ENCODE measurements at regions not wholly inside any gene's neighbourhood (a gene's known extent, or its start where the extent isn't known, plus 50 kb on each side); places are given as distances from the start of the nearest gene placed in this dataset.

DNA sequence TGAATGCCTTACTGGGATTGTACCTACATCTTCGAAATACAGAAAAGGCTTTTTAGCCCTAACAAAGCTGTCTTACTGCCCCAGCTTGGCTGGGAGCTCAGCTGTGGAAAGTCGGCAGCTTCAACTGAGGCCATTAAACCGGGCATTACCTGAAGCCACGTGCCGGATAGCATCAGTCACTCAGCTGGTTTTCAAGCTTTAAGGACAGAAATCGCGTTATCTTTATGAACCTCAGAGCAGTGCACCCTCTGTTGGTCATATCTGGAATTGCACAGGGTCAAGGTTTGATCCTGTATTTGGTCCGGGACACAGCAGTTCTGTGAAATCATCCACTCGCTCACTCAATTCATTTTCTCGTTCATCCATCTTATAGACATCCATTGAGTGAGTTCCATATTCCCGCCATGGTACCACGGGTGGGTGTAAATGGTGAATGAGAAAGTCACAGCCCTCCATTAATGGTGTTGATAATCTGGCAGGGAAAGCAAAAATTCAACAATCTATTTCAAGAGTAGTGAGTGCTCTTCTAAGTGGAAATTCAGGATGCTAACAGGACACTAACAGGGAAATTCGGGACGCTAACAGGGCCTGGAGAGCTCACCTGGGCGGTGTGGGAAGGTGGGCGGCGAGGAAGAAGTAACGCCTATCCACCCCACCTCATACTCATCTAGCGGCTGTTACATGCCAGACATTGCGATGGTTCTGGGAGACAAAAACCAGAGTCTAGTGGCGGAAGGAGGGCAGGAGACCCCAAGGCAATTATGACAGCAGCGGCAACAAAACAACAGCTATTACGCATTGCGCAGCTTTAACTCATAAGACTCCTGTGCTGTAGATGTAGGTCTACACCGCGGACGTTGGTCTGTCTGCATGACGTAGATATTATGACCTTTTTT lies 60.6 kb upstream of the TCL1A start:
- Histone ChIP-seq H3K4me1 (ENCODE audit: control insufficient read depth in 2 of 2, insufficient read depth in 2 of 2, low read length in 2 of 2) (peaks cover 7 to 16% of the 10 kb centered on the region in 2 donors), H4K20me1 (ENCODE audit: control insufficient read depth, insufficient read depth, low read length, poor library complexity, severe bottlenecking) (no peaks in the 10 kb centered on the region), H3K9ac (ENCODE audit: low read length) (no peak overlapping the region), H3K4me2 (replicated peaks; ENCODE audit: low read depth, low read length, poor library complexity, severe bottlenecking) (peak overlapping the region; percentile 9), H3K27ac (ENCODE audit: low read length in 2 of 2) (no peak overlapping the region), H3K79me2 (ENCODE audit: control insufficient read depth, insufficient read depth, low read length) (peaks cover 18% of the 10 kb centered on the region), H3K4me3 (ENCODE audit: control extremely low read depth in 1 of 5, extremely low read depth in 1 of 5, insufficient read depth in 1 of 5, low read depth in 2 of 5, low read length in 4 of 5) (no peak overlapping the region), H2AFZ (ENCODE audit: insufficient read depth, low read depth, low read length, poor library complexity, severe bottlenecking) (no peak overlapping the region), H3K36me3 (replicated peaks in 1 of 2; ENCODE audit: control extremely low read depth in 1 of 2, control insufficient read depth in 1 of 2, extremely low read depth in 1 of 2, insufficient read depth in 2 of 2, low read length in 1 of 2) (no peaks in the 10 kb centered on the region), H3K9me3 (ENCODE audit: control extremely low read depth in 1 of 3, control insufficient read depth in 2 of 3, insufficient read depth in 1 of 3, low read length in 2 of 3) (peaks cover 0 to 4% (median 0%) of the 10 kb centered on the region in 3 donors), H3K27me3 (replicated peaks in 1 of 4; ENCODE audit: control extremely low read depth in 1 of 4, control insufficient read depth in 3 of 4, insufficient read depth in 4 of 4, low read length in 3 of 4) (no peaks in the 10 kb centered on the region)
- H3K9me3 Mint-ChIP-seq (ENCODE audit: insufficient read depth): no peaks in the 10 kb centered on the region
- CTCF ChIA-PET: interaction anchor here (0.6 to 8.6 kb wide), 47 partner anchors 8 to 347 kb away, joined by 3 to 131 read pairs (median 5); partner anchors contain the start of genes TCL1A and TCL1B
- H3K4me3 Mint-ChIP-seq: no peak overlapping the region
- ATAC-seq (ENCODE audit: low read depth) (peak; percentile 68), DNase-seq (peak; percentile 78)
- TF ChIP-seq, protein P1, sequence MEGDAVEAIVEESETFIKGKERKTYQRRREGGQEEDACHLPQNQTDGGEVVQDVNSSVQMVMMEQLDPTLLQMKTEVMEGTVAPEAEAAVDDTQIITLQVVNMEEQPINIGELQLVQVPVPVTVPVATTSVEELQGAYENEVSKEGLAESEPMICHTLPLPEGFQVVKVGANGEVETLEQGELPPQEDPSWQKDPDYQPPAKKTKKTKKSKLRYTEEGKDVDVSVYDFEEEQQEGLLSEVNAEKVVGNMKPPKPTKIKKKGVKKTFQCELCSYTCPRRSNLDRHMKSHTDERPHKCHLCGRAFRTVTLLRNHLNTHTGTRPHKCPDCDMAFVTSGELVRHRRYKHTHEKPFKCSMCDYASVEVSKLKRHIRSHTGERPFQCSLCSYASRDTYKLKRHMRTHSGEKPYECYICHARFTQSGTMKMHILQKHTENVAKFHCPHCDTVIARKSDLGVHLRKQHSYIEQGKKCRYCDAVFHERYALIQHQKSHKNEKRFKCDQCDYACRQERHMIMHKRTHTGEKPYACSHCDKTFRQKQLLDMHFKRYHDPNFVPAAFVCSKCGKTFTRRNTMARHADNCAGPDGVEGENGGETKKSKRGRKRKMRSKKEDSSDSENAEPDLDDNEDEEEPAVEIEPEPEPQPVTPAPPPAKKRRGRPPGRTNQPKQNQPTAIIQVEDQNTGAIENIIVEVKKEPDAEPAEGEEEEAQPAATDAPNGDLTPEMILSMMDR (IDR thresholded peaks at IDR 0.05): peak; percentile 95
- TF ChIP-seq EZH2 (IDR thresholded peaks at IDR 0.05; ENCODE audit: borderline replicate concordance, insufficient read depth, low read depth, low read length, poor library complexity, severe bottlenecking): no peak
- intact Hi-C loops (cut with micrococcal nuclease): loop anchor here (1.0 to 5.0 kb wide), 6 partner anchors 48 to 347 kb away; partner anchors contain the start of gene TCL1A
- H3K4me1 Mint-ChIP-seq: peaks cover 24% of the 10 kb centered on the region
- H3K27ac Mint-ChIP-seq: no peak overlapping the region
- POLR2A ChIA-PET: no interaction called here
- WGBS (ENCODE audit: insufficient coverage): 70% methylated on average over 18 of the region's 28 CpGs
- H3K27me3 Mint-ChIP-seq: peaks cover 10% of the 10 kb centered on the region

DNA sequence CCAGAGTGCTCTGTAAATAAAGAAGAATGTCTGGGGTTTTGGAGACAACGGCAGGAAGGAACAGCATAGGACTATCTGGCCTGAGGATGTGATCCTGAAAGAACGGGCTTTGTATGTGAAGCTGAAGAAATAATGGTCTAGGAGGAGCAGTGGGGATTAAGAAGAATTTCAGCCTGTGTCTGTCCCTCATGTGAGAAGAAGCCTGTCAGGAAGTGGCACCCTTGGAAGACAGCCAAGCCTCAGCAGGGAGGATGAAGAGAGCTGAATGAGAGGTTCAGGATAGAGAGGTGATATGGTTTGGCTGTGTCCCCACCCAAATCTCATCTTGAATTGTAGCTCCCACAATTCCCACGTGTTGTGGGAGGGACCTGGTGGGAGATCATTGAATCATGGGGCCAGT lies 56.9 kb upstream of the TCL1A start:
- no peak overlapping the region for H3K9ac ChIP-seq (ENCODE audit: low read length)
- H2AFZ ChIP-seq (ENCODE audit: insufficient read depth, low read depth, low read length, poor library complexity, severe bottlenecking): no peak overlapping the region
- H4K20me1 ChIP-seq (ENCODE audit: control insufficient read depth, insufficient read depth, low read length, poor library complexity, severe bottlenecking): no peaks in the 10 kb centered on the region
- H3K4me3 Mint-ChIP-seq: no peak overlapping the region
- 78% methylated on average over 2 of the region's 3 CpGs for WGBS (ENCODE audit: insufficient coverage)
- intact Hi-C loops (cut with micrococcal nuclease): loop anchor here (5.0 kb wide), 1 partner anchor 58 kb away; the partner anchor contains the start of gene TCL1A
- POLR2A ChIA-PET: interaction anchor here (0.6 kb wide), 1 partner anchor 163 kb away, joined by 3 read pairs; no protein-coding TSS in a partner anchor
- H3K27me3 Mint-ChIP-seq: peaks cover 11% of the 10 kb centered on the region
- peaks cover 18% of the 10 kb centered on the region for H3K79me2 ChIP-seq (ENCODE audit: control insufficient read depth, insufficient read depth, low read length)
- H3K4me1 ChIP-seq (ENCODE audit: control insufficient read depth in 2 of 2, insufficient read depth in 2 of 2, low read length in 2 of 2): peaks cover 7 to 16% of the 10 kb centered on the region in 2 donors
- TF ChIP-seq, protein P1 (IDR thresholded peaks at IDR 0.05): no peak
- no peak for TF ChIP-seq EZH2 (IDR thresholded peaks at IDR 0.05; ENCODE audit: borderline replicate concordance, insufficient read depth, low read depth, low read length, poor library complexity, severe bottlenecking)
- no peaks in the 10 kb centered on the region for H3K9me3 Mint-ChIP-seq (ENCODE audit: insufficient read depth)
- H3K9me3 ChIP-seq (ENCODE audit: control extremely low read depth in 1 of 3, control insufficient read depth in 2 of 3, insufficient read depth in 1 of 3, low read length in 2 of 3): peaks cover 0 to 4% (median 0%) of the 10 kb centered on the region in 3 donors
- no peak overlapping the region for H3K27ac Mint-ChIP-seq
- no peak overlapping the region for H3K4me2 ChIP-seq (replicated peaks; ENCODE audit: low read depth, low read length, poor library complexity, severe bottlenecking)
- no peaks in the 10 kb centered on the region for H3K27me3 ChIP-seq (replicated peaks in 1 of 4; ENCODE audit: control extremely low read depth in 1 of 4, control insufficient read depth in 3 of 4, insufficient read depth in 4 of 4, low read length in 3 of 4)
- H3K4me1 Mint-ChIP-seq: peaks cover 24% of the 10 kb centered on the region
- DNase-seq (no peak), ATAC-seq (ENCODE audit: low read depth) (no peak)
- no peak overlapping the region for H3K4me3 ChIP-seq (ENCODE audit: control extremely low read depth in 1 of 5, extremely low read depth in 1 of 5, insufficient read depth in 1 of 5, low read depth in 2 of 5, low read length in 4 of 5)
- CTCF ChIA-PET: interaction anchor here (1.1 to 8.6 kb wide), 5 partner anchors 13 to 536 kb away, joined by 3 to 131 read pairs (median 5); no protein-coding TSS in a partner anchor
- H3K36me3 ChIP-seq (replicated peaks in 1 of 2; ENCODE audit: control extremely low read depth in 1 of 2, control insufficient read depth in 1 of 2, extremely low read depth in 1 of 2, insufficient read depth in 2 of 2, low read length in 1 of 2): no peaks in the 10 kb centered on the region
- no peak overlapping the region for H3K27ac ChIP-seq (ENCODE audit: low read length in 2 of 2)
